ENCODE measurements at regions not wholly inside any gene's neighbourhood (a gene's known extent, or its start where the extent isn't known, plus 50 kb on each side); places are given as distances from the start of the nearest gene placed in this dataset.

DNA sequence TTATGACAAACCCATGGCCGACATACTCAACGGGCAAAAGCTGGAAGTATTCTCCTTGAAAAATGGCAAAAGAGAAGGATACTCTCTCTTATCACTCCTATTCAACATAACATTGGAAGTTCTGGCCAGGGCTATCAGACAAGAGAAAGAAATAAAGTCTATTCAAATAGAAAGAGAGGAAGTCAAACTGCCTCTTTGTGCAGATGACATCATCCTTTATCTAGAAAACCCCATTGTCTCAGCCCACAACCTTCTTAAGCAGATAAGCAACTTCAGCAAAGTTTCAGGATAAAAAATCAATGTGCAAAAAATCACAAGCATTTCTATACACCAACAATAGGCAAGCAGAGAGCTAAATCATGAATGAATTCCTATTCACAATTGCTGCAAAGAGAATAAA lies 1799.9 kb upstream of the ACO1 start:
- Mint-ChIP-seq H3K9me3 (no peaks in the 10 kb centered on the region), H3K27me3 (ENCODE audit: low read depth) (no peaks in the 10 kb centered on the region), H3K36me3 (ENCODE audit: insufficient read depth in 1 of 3, low read depth in 3 of 3) (no peaks in the 10 kb centered on the region), H3K4me3 (no peak overlapping the region), H3K27ac (no peak overlapping the region), H3K4me1 (0 out of 4 replicates have a peak, but pooled peaks cover 0 to 2% of the 10 kb centered on the region in 2 experiments)
- no peak overlapping the region for H3K27ac ChIP-seq (ENCODE audit: insufficient read length, low read depth, low read length)
- no peaks in the 10 kb centered on the region for H4K20me1 ChIP-seq (ENCODE audit: control insufficient read depth, insufficient read depth, insufficient read length)
- H3K18ac ChIP-seq (ENCODE audit: insufficient read length, low read depth, low read length) = no peak overlapping the region
- no peak overlapping the region for H2BK12ac ChIP-seq (ENCODE audit: insufficient read length, low read depth, low read length)
- H3K9ac ChIP-seq (ENCODE audit: extremely low read depth, insufficient read length, low read length) = no peak overlapping the region
- no peaks in the 10 kb centered on the region for H3K23me2 ChIP-seq (ENCODE audit: insufficient read length, low read depth, low read length, poor library complexity, severe bottlenecking)
- H4K5ac ChIP-seq (ENCODE audit: insufficient read length, low read depth, low read length) = no peak overlapping the region
- H2AK5ac ChIP-seq (ENCODE audit: insufficient read length, low read length) = no peak overlapping the region
- no CpG with 5 or more reads among the region's 2 CpGs for WGBS (ENCODE audit: extremely low coverage, insufficient read length, low lambda C conversion rate)
- no peak overlapping the region for H4K8ac ChIP-seq (replicated peaks; ENCODE audit: insufficient read length, low read depth, low read length)
- H3K14ac ChIP-seq (ENCODE audit: insufficient read depth, low read length) = no peak overlapping the region
- no peak overlapping the region for H4K91ac ChIP-seq (ENCODE audit: insufficient read length, low read depth, low read length)
- no peak overlapping the region for H2BK15ac ChIP-seq (ENCODE audit: low read depth, low read length)
- no peak overlapping the region for H3T11ph ChIP-seq (ENCODE audit: low read length)
- H3K4ac ChIP-seq (ENCODE audit: low read depth, low read length) = no peak overlapping the region
- H3K79me1 ChIP-seq (ENCODE audit: insufficient read depth, low read depth, low read length, poor library complexity, severe bottlenecking) = no peaks in the 10 kb centered on the region
- H3K56ac ChIP-seq (ENCODE audit: insufficient read length, low read depth, low read length) = no peak overlapping the region
- no peak overlapping the region for H2BK5ac ChIP-seq (ENCODE audit: insufficient read length, low read length)
- no peak overlapping the region for H3K4me2 ChIP-seq (ENCODE audit: insufficient read depth, insufficient read length, low read length)
- H3K4me1 ChIP-seq (ENCODE audit: insufficient read depth, low read length) = no peaks in the 10 kb centered on the region
- H2BK120ac ChIP-seq (ENCODE audit: low read depth, low read length, poor library complexity, severe bottlenecking) = no peak overlapping the region
- no peak overlapping the region for H2BK20ac ChIP-seq (ENCODE audit: low read depth, low read length, poor library complexity, severe bottlenecking)
- no peaks in the 10 kb centered on the region for H3K27me3 ChIP-seq (ENCODE audit: insufficient read depth, low read length)
- no peak overlapping the region for H2AFZ ChIP-seq (ENCODE audit: low read length)
- DNase-seq = no peak
- H3K9me3 ChIP-seq (ENCODE audit: control insufficient read depth, low read depth, low read length) = no peaks in the 10 kb centered on the region
- no peak overlapping the region for H3K23ac ChIP-seq (ENCODE audit: insufficient read length, low read depth, low read length)
- H3K79me2 ChIP-seq (ENCODE audit: insufficient read depth, low read length) = no peaks in the 10 kb centered on the region
- TF ChIP-seq, protein P1, sequence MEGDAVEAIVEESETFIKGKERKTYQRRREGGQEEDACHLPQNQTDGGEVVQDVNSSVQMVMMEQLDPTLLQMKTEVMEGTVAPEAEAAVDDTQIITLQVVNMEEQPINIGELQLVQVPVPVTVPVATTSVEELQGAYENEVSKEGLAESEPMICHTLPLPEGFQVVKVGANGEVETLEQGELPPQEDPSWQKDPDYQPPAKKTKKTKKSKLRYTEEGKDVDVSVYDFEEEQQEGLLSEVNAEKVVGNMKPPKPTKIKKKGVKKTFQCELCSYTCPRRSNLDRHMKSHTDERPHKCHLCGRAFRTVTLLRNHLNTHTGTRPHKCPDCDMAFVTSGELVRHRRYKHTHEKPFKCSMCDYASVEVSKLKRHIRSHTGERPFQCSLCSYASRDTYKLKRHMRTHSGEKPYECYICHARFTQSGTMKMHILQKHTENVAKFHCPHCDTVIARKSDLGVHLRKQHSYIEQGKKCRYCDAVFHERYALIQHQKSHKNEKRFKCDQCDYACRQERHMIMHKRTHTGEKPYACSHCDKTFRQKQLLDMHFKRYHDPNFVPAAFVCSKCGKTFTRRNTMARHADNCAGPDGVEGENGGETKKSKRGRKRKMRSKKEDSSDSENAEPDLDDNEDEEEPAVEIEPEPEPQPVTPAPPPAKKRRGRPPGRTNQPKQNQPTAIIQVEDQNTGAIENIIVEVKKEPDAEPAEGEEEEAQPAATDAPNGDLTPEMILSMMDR (conservative IDR thresholded peaks at IDR 0.05) = no peak

Measured in H9 (cell line).